Astrocyte (in vitro differentiated cells and primary cell): ENCODE measurements at regions not wholly inside any gene's neighbourhood (a gene's known extent, or its start where the extent isn't known, plus 50 kb on each side); places are given as distances from the start of the nearest gene placed in this dataset.

Experiments used
- CTCF ChIP-seq: IDR thresholded peaks from 2 replicates; pipeline ENCODE4 v1.5.1; 2011; ENCODE audit warnings: low read depth, mild to moderate bottlenecking, inconsistent platforms, low read length, moderate library complexity; ENCODE audit not compliant: insufficient read depth
- EZH2 ChIP-seq: IDR thresholded peaks from 2 replicates; pipeline ENCODE4 v1.6.1; 2012; ENCODE audit warnings: mild to moderate bottlenecking, low read length, inconsistent platforms; ENCODE audit not compliant: insufficient read depth

- TF ChIP-seq CTCF (no peak), EZH2 (no peak)
Observed at GRCh38 chr6:56378966-56379585, 131.7 kb upstream of the COL21A1 start.
